Ureter (tissue), 1 donor: ENCODE measurements at regions not wholly inside any gene's neighbourhood (a gene's known extent, or its start where the extent isn't known, plus 50 kb on each side); places are given as distances from the start of the nearest gene placed in this dataset.
"Not testable (repeated sequence)": the region's sequence is repeated elsewhere in the genome, so short reads cannot be mapped to it uniquely, and the experiment has no call there.

Experiments
- DNase-seq: peaks from one replicate; pipeline ENCODE4 v3.0.0-alpha.2; 2020; ENCODE audit warnings: low spot score
- donor health status: DM: yes; HTN: yes; CAD: no.

DNA sequence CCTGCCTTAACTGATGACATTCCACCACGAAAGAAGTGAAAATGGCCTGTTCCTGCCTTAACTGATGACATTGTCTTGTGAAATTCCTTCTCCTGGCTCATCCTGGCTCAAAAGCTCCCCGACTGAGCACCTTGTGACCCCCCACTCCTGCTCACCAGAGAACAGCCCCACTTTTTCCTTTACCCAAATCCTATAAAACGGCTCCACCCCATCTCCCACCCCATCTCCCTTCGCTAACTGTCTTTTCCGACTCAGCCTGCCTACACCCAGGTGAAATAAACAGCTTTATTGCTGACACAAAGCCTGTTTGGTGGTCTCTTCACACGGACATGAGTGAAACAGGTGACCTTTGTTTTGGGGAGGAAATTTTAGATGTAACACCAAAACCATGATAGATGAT, 674.4 kb downstream of the TLE1 start:
- DNase-seq, result not testable (repeated sequence)

DNA sequence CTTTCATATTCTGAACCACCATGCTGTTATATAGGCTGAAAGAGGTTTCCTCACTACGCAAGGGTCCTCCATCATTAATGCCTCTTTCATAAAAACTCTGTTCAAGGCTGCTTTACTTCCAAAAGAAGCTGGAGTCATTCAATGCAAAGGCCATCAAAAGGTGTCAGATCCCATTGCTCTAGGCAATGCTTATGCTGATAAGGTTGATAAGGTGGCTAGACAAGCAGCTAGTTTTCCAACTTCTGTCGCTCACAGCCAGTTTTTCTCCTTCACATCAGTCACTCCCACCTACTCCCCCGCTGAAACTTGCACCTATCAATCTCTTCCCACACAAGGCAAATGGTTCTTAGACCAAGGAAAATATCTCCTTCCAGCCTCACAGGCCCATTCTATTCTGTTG, 676.2 kb downstream of the TLE1 start:
- DNase-seq, result not testable (repeated sequence)

DNA sequence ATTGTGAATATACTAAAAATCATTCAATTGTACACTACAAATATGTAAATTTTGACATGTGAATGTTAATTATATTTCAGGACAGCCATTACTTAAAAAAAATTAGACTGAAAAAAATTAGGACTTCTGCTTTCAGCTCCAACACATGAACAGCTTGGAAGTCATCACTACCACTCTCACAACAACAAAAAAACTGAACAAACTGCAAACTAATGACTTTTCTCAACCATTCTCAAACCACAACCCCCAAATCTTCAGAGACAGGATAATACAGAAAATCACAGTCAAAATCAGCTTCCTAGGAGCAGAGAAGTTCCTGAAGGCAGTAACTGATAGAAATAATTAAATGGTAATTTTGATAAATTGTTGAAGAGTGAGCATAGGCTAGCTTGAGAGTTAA, 686.4 kb downstream of the TLE1 start:
- DNase-seq, result no peak

DNA sequence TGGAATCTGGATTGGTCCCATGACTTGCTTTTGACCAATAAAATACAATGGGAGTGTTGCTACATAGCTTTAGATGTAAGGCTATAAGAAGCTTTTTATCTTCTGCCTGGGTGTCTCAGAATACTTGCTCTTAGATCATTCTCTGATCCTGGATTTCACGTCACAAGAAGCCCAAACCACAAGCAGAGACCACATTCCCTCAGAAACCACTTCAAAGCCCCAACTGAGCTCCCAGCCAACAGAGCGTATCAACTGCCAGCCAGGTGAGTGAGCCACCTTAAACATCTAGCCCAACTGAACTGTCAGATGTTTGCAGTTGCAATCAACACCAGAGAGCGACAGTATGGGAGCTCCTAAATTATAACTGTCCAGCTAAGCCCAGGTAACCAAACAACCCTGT, 687.1 kb downstream of the TLE1 start:
- DNase-seq, result no peak

DNA sequence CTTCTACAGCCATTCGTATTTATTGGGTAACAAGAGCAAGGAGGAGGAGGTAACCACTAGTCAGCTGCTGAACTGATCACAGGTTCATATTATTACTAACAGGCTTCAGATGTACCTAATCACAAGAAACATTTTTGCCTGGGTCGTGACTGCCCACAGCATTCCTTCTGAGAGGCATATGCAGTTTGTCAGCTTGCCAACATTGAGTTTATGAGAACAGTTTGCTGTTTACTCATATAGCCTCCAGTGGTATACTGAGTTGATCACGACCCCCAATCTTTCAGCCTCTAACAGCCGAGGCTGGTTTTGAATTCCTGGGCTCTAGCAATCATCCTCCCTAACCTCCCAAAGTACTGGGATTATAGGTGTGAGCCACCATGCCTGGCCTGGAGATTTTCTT, 693.6 kb downstream of the TLE1 start:
- no peak for DNase-seq

DNA sequence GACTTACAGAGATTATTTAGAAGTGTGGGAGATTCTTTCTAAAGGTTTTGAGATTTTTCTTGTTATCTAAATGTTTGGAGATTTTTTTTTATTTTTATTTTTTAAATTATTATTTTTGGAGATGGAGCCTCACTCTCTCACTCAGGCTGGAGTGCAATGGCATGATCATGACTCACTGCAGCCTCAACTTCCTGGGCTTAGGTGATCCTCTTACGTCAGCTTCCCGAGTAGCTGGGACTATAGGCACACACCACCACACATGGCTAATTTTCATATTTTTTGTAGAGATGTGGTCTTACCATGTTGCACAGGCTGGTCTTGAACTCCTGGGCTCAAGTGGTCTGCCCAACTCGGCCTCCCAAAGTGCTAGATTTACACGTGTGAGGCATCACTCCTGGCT, 694.5 kb downstream of the TLE1 start:
- DNase-seq, result no peak

DNA sequence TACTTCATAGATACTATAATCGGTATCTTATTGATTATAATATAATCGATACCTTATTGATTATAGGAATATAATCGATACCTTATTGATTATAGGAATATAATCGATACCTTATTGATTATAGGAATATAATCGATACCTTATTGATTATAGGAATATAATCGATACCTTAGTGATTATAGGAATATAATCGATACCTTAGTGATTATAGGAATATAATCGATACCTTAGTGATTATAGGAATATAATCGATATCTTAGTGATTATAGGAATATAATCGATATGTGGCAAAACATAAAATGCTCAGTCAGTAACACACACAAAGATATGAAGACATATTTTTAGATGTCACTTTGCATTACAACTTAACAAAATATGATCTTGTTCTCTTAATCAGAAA, 703.8 kb downstream of the TLE1 start:
- not testable (repeated sequence) for DNase-seq

DNA sequence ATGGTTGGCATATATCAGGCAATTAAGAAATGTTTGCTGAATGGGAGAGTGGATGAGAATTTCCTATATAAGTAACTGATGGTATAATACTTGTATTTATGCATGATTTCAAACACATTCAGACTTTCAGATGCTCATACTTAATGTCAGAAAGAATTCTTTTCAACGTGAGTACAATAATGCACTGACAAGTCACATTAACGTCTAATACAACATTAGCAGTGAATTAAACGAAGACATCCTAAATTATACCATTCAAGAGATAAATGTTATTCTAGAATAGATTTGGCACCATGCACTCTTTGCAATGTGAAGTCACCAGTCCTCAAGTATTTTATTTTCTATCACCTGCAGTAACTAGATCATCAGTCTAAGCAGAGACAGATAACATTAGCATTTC, 712.9 kb downstream of the TLE1 start:
- no peak for DNase-seq

DNA sequence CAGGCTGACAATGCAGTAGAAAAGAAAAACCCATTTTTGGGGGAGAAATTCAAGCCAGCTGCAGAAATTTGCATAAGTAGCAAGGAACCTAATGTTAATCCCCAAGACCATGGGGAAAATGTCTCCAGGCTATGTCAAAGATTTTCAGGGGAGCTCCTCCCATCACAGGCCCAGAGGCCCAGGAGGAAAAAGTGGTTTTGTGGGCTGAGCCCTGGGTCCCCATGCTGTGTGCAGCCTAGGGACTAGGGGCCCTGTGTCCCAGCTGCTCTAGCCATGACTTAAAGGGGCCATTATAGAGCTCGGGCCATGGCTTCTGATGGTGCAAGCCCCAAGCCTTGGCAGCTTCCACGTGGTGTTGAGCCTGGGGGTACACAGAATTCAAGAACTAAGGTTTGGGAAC, 719.0 kb downstream of the TLE1 start:
- not testable (repeated sequence) for DNase-seq

DNA sequence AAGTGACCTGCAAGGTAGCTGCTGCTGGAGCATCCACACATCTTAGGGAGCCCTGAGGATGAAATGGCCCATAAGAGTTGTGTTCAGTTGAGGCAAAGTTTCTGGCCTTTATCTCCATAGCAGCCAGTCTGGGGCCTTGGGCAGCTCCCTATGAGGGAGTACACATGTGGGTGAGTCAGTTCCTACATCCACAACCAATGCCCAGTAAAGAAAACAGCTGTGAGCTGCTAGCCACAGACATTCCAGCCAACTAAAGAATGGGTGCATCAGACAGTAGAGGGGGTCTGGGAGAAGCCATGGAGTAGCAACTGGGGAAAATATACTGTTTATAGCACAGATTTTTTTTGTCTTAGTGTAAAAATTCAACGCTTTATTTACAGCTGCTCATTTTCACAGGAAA, 720.7 kb downstream of the TLE1 start:
- no peak for DNase-seq

DNA sequence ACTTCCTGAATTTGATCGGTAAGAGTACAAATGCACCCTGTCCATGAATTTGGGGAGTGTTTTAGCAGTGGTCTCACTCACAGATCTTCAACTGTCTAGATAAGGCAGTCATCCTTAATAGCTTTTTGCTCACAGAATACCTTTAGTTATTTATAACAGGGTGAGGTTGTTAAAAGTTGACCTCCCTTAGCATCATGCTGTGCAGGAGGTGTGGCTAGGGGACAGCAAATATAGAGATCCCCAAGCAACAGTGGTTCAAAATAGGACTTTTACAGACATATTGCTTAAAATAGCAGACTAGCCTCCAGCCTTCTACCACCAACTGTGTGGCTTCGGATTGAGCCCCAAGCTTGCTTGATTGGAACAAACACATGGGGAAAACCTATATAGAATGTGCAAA, 724.4 kb downstream of the TLE1 start:
- DNase-seq, result no peak

DNA sequence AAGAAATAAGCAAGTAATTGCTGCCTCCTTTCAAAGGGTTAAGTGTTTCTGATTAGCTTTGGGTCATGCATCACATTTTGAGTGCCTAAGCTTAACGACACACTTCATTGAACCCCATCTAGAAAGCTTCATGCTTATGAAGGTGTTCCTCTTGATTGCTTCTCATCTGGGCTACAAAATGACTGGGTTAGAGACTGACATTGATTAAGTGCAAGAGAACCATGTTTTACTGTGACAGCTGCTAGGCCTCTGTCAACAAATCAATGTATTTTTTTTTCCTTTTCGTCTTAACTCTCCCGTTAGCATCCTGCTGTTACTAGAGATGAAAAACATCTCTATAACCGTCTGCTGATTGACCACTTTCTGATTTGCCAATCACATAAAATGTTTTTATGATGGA, 725.0 kb downstream of the TLE1 start:
- no peak for DNase-seq

DNA sequence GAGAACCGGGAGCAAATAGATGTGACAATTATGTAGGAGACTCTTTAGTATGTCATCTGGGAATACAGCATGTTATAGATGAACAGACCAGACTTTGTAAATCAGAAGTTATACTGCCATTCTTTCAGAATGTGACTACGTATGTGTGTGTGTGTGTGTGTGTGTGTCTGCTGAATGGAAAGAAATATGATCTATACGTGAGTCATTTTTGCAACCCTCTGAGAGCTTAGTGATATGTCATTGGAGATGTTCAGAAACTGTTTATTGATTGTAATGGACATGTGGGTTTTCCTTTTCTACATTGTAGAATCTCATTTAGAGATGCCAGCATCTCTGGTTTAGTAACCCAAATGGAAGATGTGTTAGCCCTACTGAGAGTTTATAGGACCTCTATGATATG, 731.5 kb downstream of the TLE1 start:
- no peak for DNase-seq

DNA sequence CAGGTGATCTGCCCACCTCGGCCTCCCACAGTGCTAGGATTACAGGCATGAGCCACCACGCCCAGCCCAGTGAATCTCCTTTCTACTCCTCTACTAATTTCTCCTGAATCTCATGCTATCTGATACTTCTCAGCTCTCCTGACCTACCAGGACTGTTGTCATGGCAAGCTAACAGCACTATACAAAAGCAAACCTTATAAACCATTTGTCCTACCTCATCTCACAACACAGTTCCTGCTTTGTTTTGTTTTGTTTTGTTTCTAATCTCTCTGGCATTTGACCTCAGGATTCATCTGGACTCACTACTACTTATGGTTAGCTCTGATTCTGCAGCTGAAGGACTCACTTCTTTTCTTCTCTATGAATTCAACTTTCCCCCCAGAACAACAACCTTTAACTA, 734.8 kb downstream of the TLE1 start:
- DNase-seq, result no peak

DNA sequence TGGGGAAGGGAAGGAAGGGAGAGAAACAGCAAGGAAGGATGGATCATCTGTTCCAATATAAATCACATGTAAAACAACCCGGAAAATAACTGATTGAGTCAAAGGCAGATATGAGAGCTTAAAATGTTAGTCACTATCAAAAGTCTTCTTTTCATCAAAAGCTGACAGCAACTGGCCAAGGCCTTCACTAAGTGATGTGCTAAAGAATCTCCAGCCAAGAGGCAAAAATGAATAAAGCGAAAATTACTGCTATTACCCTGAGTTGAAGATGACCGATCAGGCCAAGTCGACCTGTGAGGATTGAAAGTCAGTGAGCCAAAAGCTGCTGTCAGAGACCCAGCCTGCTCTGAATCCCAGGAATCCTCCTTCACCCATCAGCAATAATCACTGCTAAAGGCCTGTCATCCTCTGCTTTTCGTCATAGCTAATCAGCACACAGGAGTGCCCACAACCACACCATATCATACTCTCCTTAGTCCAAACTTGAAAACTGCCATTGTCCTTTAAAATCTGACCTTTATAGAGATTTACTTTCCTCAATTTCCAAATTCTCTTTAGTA, 736.9 kb downstream of the TLE1 start:
- DNase-seq, result no peak

DNA sequence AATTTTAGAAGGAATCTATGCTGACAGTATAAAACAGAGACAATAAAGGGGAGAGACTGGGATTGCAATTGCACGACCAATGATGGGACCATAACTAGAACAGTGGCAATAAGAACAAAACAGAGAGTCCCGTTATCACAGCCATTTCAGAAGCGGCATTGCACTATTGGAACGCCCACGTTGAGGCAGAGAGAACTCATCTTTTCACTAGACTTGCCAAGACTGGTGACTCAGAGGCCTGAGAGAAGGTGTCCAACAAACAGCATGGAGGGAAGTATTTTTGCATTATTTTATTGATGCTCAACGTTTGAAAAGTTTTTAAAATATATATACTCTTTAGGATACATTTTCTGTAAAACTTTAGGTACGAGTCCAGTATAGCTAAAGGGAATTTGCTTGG, 737.7 kb downstream of the TLE1 start:
- no peak for DNase-seq

DNA sequence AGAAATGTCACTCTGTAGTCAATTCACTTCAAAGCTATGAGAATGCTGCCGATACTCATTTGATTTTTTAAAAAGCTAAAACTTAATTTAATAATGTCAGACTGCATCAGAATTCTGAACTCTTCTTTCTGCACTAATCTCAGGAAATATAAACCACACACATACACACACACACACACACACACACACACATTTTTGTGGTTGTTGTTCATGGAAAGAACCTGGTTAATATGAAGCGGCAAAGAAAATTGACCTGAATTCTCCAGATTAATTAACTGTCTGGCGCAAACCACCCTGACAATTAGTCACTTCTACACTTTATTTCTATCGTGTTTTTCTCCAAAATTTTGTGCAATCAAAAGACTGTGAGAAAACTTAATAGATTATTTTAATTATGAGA, 740.5 kb downstream of the TLE1 start:
- no peak for DNase-seq

DNA sequence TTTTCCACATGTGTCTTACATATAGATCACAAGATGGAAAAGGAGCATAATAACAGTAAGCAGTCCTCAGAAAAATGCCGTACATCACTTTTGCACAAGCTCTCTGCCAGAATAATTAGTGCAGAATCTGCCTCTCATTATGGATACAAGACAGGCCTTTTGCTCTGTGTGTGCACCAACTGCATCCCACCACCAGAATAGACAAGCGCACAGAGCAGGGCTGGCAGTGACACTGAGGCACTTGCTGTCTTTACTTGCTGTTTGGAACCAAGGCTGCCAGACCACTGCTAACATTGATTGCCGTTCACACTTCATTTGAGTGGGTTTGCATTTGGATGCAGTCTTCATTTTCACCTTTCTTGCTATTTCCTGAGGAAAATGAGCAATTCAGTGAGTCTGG, 741.3 kb downstream of the TLE1 start:
- DNase-seq, result no peak

DNA sequence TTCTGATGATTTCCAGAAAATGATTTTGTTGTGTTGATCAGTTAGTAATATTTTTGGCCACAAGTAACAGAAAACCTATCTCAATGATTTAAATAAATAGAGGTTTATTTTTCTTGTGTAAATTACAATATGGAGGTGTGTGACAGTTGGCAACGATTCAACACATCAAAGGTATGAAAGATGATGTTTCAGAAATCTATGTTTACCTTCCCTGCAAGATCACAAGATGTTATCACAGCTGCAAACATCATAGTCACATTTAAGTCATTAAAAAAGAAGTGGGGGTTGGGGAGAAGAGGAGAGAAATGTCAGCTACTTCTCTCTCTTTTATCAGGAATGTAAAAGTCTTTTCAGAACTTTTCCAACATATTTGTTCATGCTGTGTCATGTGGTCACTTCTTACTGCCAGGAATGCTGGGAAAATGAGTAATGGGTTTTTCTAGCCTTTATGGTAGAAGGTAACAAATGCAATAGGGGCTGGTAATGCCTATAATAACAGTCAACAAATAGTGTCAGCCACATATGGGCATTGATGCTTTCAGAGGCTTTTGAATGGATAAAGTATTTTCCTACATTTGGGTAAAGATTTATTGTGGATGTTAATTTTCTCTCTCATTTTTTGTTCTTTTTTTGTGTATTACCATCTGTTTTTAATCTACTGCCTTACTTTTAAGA, 742.7 kb downstream of the TLE1 start:
- DNase-seq, result no peak

DNA sequence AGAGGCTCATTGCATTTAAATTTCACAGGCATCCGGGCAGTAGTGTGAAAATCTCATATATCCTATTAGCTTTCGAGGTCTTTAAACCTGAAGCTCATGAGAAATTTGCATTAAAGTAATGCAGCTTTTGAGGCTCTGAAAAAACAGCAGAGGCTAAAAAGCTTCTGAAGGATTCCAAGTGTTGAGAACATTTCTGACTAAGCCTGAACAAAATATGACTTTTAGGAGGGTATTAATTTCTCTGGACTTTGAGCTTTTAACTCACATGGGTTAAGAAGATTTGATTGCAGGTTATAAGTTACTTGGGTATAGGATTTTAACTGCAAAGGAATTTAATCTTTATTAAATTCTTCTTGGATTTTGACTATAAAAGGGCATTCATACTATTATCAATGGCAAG, 743.9 kb downstream of the TLE1 start:
- no peak for DNase-seq

DNA sequence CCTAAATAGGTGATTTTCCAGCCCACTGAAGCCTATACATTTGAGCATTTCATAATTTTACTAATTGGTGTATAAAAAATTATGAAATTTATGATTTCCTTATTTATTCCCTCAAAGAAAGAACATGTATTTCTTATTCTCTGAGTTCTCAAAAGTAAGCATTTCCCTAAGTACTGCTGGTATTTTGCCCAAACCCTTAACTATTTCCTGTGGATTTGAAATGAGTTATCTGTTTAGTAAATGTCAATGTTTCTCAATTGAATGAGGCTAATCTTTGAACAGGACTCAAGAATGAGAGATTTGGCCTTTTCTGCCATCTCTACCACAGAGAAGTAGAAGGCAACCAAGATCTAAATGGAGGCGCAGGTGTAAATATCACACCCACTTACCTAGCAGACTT, 751.7 kb downstream of the TLE1 start:
- no peak for DNase-seq

DNA sequence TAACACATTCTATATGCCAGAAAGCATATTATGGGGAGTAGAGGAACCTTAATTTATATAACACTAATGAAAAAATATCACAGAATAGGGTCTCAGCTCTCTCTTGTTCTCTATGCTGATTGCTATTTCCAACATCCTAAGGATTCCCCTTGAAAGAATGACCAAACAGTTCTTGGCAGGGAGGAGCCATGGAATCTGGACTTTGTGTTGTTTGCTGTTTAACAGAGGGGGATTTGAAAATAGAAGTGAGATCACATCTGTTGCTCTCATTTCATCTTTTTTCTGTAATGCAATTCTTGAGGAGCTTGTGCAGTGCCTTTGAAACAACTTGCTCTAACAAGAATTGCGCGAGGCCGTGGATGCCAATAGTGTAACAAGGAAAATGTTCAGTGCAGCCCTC, 755.3 kb downstream of the TLE1 start:
- no peak for DNase-seq

DNA sequence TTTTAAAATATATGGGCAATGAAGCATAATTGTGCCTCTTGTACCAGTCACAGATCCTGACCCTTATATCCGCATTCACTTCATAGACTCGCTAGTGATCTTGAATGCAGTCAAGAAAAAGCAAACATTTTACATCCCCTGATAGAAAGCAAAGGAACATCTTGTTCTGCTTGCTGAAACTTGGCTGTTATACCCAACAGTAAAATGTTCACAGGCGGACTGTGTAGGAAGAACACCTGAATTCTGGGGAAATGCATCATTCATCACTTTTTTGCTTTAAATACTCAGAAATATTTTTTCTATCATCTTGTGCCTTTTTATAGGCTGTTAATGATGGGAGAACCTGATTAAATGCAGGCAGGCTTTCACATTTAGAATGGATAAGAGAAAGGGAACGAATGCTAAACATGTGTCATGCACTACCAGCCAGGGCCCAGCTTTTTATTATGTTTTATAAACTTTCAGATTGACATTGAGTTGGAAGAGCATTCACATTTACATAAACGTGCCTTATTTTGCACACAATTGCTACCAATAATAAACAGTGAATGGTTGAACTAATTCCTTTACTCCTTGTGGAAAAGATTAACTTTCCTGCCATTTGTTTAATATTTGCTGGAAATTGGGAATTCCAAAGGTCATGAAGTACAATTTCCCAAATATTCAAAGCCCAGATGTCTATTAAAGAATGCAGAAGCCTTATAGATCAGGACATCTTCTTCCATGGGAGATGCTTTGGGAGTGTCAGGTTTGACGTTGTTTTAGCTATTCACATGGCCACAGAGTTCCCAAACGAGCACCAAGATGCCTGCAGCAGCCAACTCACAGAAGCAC, 756.2 kb downstream of the TLE1 start:
- DNase-seq, result no peak
